AG04450 (cell line): ENCODE measurements at regions not wholly inside any gene's neighbourhood (a gene's known extent, or its start where the extent isn't known, plus 50 kb on each side); places are given as distances from the start of the nearest gene placed in this dataset.

ENCODE experiments used
- CTCF ChIA-PET: fragments of 300-600, 350-600 bp; formaldehyde crosslinking; extraction: SDS; loops from one replicate; lab custom pipeline; 2022; ENCODE audit warnings: antibody characterized with exemption, inconsistent platforms; lab: Charles Lee
- POLR2A ChIA-PET: fragments of 350-600 bp; formaldehyde crosslinking; extraction: SDS; loops from one replicate; lab custom pipeline; 2021; ENCODE audit warnings: antibody characterized with exemption, inconsistent platforms; lab: Yijun Ruan, JAX
- DNase-seq: peaks from one replicate; pipeline ENCODE4 v3.0.0-alpha.2; 2011; ENCODE audit warnings: low read depth, low spot score
- H3K27ac ChIP-seq: one replicate; pipeline ENCODE4 v1.5.1; 2012; ENCODE audit warnings: low read depth, low read length, control low read depth
- H3K27me3 ChIP-seq: one replicate; pipeline ENCODE4 v1.6.0; 2012; ENCODE audit warnings: low read length; ENCODE audit not compliant: control insufficient read depth, insufficient read depth
- H3K4me3 ChIP-seq: 2 replicates; pipeline ENCODE4 v1.5.1; 2011; ENCODE audit warnings: mild to moderate bottlenecking, low read depth, low read length, control low read depth
- H3K9me3 ChIP-seq: 2 replicates; pipeline ENCODE4 v1.5.1; 2012; ENCODE audit warnings: low read length; ENCODE audit not compliant: control insufficient read depth, insufficient read depth
- TF ChIP-seq, protein P1 (sequence below): IDR thresholded peaks from 2 replicates; pipeline ENCODE4 v1.5.1; 2011; ENCODE audit warnings: low read depth, low read length, control low read depth, inconsistent platforms

DNA sequence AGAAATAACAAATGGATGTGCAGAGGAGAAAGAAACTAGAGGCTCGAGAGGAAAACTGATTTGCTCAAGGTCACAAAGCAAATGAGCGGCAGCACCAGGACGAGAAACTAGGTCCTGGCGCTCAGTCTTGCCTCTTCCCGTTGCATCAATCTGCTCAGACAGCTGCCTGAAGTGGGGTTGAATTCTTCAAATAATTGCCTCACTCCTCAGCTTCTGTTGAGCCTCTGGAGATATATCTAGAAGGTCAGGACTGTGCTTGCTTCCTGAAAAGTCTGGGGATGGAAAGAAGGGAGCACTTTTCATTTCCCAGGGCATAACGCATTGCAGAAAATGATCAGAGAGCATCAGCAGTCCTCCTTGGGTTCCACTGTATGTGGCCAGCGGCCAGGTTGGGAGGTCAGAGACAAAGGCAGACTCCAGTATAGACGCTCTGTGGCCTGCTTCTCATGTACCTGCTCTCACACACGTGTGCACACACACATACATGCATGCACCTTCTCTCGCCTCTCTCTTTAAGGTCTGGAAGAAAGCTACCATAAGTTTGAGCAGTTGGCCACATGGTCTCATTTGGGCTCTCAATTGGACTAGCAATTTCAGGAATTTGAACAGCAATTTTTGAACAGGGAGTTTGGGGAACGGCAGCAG is 83.7 kb upstream of the DUSP5 start:
- Histone ChIP-seq H3K9me3 (peaks cover 13% of the 10 kb centered on the region), H3K4me3 (no peak overlapping the region), H3K27ac (peak overlapping the region; percentile 57), H3K27me3 (no peaks in the 10 kb centered on the region)
- CTCF ChIA-PET: interaction anchor here (0.9 to 1.0 kb wide), 2 partner anchors 59 to 60 kb away, joined by 3 to 4 read pairs; no protein-coding TSS in a partner anchor
- POLR2A ChIA-PET: interaction anchor here (0.7 kb wide), 1 partner anchor 12 kb away, joined by 3 read pairs; no protein-coding TSS in a partner anchor
- TF ChIP-seq, protein P1, sequence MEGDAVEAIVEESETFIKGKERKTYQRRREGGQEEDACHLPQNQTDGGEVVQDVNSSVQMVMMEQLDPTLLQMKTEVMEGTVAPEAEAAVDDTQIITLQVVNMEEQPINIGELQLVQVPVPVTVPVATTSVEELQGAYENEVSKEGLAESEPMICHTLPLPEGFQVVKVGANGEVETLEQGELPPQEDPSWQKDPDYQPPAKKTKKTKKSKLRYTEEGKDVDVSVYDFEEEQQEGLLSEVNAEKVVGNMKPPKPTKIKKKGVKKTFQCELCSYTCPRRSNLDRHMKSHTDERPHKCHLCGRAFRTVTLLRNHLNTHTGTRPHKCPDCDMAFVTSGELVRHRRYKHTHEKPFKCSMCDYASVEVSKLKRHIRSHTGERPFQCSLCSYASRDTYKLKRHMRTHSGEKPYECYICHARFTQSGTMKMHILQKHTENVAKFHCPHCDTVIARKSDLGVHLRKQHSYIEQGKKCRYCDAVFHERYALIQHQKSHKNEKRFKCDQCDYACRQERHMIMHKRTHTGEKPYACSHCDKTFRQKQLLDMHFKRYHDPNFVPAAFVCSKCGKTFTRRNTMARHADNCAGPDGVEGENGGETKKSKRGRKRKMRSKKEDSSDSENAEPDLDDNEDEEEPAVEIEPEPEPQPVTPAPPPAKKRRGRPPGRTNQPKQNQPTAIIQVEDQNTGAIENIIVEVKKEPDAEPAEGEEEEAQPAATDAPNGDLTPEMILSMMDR: no peak
- DNase-seq: no peak

GRCh38 chr10:110414548-110415309 is 83.0 kb upstream of the DUSP5 start:
- H3K9me3 ChIP-seq: peaks cover 13% of the 10 kb centered on the region
- DNase-seq: no peak
- H3K27me3 ChIP-seq: no peaks in the 10 kb centered on the region
- TF ChIP-seq, protein P1: no peak
- ChIA-PET CTCF (no interaction called here), POLR2A (no interaction called here)
- no peak overlapping the region for H3K27ac ChIP-seq
- no peak overlapping the region for H3K4me3 ChIP-seq

DNA sequence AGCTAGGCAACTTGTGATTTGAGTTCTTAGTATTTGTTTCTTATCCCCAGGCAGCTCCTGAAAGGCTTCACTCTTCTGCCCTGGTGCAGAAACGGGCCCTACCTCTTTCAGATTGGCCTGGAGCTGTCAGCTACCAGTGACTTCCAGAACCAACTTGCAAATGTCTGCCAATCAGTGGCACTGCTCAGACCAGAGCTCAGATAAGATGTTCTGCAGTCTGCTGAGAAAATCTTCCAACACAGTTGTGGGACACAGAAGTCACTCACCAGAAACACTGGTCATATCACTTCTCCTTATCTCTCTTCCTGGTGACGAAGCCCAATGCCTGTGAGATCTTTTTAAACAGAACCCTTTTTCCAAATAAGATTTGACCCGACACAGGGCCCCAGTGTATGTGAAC is 81.9 kb upstream of the DUSP5 start:
- Histone ChIP-seq H3K4me3 (no peak overlapping the region), H3K9me3 (peaks cover 13% of the 10 kb centered on the region), H3K27me3 (no peaks in the 10 kb centered on the region), H3K27ac (no peak overlapping the region)
- ChIA-PET POLR2A (no interaction called here), CTCF (interaction anchor here (0.6 kb wide), 1 partner anchor 22 kb away, joined by 7 read pairs; no protein-coding TSS in a partner anchor)
- TF ChIP-seq, protein P1: no peak
- DNase-seq: no peak

GRCh38 chr10:110416776-110417711 is 80.7 kb upstream of the DUSP5 start:
- Histone ChIP-seq H3K27ac (no peak overlapping the region), H3K27me3 (no peaks in the 10 kb centered on the region), H3K4me3 (no peak overlapping the region), H3K9me3 (peaks cover 13% of the 10 kb centered on the region)
- ChIA-PET POLR2A (no interaction called here), CTCF (no interaction called here)
- TF ChIP-seq, protein P1: no peak
- no peak for DNase-seq
